ENCODE measurements at regions not wholly inside any gene's neighbourhood (a gene's known extent, or its start where the extent isn't known, plus 50 kb on each side); places are given as distances from the start of the nearest gene placed in this dataset.

DNA sequence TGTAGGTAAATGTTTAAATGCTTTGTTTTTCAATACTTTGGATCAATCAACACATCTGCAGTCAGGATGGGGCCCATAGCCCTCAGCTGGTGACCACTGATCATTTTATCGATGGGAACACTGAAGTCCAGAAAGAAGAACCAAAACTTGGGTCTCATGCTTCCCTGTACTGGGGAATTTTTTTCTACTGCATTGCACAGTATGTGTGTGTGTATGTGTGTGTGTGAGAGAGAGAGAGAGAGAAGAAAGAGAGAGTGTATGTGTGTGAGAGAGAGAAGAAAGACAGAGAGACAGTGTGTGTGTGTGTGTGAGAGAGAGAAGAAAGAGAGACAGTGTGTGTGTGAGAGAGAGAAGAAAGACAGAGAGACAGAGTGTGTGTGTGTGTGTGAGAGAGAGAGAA, 202.9 kb upstream of the MSX2 start:
- TF ChIP-seq, protein P1, sequence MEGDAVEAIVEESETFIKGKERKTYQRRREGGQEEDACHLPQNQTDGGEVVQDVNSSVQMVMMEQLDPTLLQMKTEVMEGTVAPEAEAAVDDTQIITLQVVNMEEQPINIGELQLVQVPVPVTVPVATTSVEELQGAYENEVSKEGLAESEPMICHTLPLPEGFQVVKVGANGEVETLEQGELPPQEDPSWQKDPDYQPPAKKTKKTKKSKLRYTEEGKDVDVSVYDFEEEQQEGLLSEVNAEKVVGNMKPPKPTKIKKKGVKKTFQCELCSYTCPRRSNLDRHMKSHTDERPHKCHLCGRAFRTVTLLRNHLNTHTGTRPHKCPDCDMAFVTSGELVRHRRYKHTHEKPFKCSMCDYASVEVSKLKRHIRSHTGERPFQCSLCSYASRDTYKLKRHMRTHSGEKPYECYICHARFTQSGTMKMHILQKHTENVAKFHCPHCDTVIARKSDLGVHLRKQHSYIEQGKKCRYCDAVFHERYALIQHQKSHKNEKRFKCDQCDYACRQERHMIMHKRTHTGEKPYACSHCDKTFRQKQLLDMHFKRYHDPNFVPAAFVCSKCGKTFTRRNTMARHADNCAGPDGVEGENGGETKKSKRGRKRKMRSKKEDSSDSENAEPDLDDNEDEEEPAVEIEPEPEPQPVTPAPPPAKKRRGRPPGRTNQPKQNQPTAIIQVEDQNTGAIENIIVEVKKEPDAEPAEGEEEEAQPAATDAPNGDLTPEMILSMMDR (IDR thresholded peaks at IDR 0.05), result no peak
- Histone ChIP-seq H3K27ac (no peak overlapping the region), H3K9me3 (no peaks in the 10 kb centered on the region), H3K36me3 (no peaks in the 10 kb centered on the region), H3K27me3 (no peaks in the 10 kb centered on the region), H3K4me3 (no peak overlapping the region), H3K4me1 (peaks cover 0 to under 1% of the 10 kb centered on the region in 2 donors)
- intact Hi-C loops (cut with DNase I), result no loop called here
- no peak for DNase-seq (ENCODE audit: low spot score in 2 of 2)

DNA sequence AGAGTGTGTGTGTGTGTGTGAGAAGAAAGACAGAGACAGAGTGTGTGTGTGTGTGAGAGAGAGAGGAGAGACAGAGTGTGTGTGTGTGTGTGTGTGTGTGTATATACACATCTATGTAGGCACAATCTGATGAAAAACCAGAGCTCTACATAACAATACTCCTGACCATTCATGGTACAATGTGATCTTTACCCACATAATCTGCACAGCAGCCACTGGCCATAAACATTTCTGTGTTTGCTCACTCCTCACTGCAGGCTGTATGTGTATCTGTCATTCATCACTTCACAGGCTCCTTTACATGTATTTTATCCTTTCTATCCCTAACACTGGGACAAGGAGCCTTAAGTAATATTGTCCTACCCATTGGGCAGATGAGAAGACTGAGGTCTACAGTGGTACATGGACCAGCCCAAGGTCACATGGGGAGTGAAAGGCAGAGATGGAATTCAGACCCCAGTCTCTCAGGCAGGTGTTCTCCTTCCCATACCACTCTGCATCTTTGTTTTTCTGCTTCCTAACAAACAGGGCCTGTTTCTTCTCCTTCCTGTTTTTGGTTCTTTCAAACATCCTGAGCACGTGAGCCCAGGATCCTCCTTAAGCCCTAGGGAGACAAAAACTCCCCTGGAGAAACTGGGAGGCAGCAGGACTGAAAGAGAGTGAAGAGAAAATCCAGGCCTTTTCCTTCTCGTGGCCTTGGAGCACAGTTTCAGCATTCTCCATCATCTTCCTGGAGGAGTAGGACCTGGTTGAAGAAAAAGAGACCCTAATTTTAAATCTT, 201.7 kb upstream of the MSX2 start:
- DNase-seq (ENCODE audit: low spot score in 2 of 2), result no peak
- TF ChIP-seq, protein P1 (IDR thresholded peaks at IDR 0.05), result no peak
- Histone ChIP-seq H3K27ac (no peak overlapping the region), H3K36me3 (no peaks in the 10 kb centered on the region), H3K4me1 (peaks cover 0 to 3% of the 10 kb centered on the region in 2 donors), H3K27me3 (no peaks in the 10 kb centered on the region), H3K9me3 (no peaks in the 10 kb centered on the region), H3K4me3 (no peak overlapping the region)
- intact Hi-C loops (cut with DNase I), result no loop called here

DNA sequence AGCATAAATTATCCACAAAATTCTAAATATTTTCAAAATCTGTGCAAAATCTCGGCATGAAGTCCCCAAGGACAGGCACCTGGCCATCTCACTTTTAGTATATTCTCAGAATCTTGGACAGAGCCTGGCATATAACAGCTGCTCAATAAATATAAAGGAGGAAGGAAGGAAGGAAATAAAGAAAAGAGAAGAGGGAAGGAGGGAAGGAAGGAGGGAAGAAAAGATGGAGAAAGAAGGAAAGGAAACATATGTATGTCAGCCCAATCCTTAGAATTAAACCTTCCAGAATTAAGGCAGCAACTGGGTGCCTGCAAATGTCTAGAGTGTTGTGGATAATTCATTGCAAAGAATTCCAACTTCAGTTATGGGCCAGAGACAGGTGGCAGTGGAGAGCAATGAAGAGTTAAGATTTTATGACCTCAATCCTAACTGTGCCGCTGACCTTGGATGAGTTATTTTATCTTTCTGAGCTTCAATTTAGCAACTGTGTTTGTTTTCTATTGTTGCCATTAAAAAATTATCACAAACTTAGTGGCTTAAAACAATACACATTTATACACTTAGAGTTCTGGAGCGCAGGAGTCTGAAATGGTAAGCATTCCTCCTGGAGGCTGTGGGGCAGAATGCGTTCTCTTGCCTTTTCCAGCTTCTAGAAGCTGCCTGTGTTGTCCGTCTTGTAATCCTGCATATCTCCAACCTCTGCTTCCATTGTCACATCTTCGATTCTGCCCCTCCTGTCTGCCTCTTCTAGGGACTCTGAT, 200.9 kb upstream of the MSX2 start:
- intact Hi-C loops (cut with DNase I), result no loop called here
- H3K27ac ChIP-seq, result no peak overlapping the region
- TF ChIP-seq, protein P1 (IDR thresholded peaks at IDR 0.05), result no peak

DNA sequence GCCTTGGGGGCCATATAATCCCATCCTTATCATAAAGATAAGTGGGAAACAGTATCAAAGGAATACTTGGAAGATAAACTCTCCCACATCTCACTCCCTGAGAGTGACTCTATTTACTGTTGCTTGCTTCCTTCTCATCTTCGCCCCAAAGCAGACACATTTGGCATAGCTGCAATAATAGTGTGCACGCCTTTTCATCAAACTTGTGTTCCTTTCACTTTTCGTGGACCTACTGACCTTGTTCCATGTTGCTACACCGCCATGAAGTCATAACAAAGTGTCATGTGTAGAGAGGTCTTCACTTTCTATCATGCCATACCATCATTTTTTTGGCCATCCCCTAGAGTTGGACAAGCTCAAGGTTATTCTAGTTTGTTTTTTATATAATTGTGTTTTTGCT, 200.0 kb upstream of the MSX2 start:
- Histone ChIP-seq H3K9me3 (no peaks in the 10 kb centered on the region), H3K4me3 (no peak overlapping the region), H3K36me3 (no peaks in the 10 kb centered on the region), H3K27me3 (no peaks in the 10 kb centered on the region), H3K4me1 (peaks cover 0 to 3% of the 10 kb centered on the region in 2 donors), H3K27ac (no peak overlapping the region)
- TF ChIP-seq, protein P1 (IDR thresholded peaks at IDR 0.05), result no peak
- no peak for DNase-seq (ENCODE audit: low spot score in 2 of 2)
- intact Hi-C loops (cut with DNase I), result no loop called here

More for the DNA sequence above, 200.9 kb upstream of the MSX2 start:
- DNase-seq (ENCODE audit: low spot score in 2 of 2), result no peak
- no peaks in the 10 kb centered on the region for H3K36me3 ChIP-seq
- H3K4me3 ChIP-seq, result no peak overlapping the region
- no peaks in the 10 kb centered on the region for H3K9me3 ChIP-seq
- no peaks in the 10 kb centered on the region for H3K27me3 ChIP-seq
- H3K4me1 ChIP-seq, result peaks cover 0 to 3% of the 10 kb centered on the region in 2 donors

DNA sequence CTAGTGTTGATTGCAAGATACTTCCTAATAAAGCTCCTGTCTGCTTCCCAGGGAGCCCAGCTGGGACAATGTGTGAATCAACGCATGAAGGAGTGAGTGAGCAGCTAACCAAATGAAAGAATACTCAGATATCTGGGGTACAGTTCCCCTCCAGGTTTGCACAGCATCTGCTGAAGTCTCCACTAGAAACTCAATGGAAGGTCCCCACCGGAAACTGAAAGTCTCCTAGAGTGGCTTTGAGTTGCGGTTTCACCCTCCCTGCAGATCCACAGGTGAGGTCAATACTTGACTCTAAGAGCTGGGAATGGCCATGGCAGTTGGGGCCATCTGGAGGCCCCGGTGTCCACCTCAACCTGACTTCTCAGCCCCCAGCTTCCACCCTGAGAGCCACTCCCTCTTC, 198.2 kb upstream of the MSX2 start:
- Histone ChIP-seq H3K4me1 (peaks cover 0 to 3% of the 10 kb centered on the region in 2 donors), H3K36me3 (no peaks in the 10 kb centered on the region), H3K9me3 (no peaks in the 10 kb centered on the region), H3K4me3 (no peak overlapping the region), H3K27me3 (no peaks in the 10 kb centered on the region), H3K27ac (no peak overlapping the region)
- no peak for DNase-seq (ENCODE audit: low spot score in 2 of 2)
- intact Hi-C loops (cut with DNase I), result no loop called here
- TF ChIP-seq, protein P1 (IDR thresholded peaks at IDR 0.05), result no peak
